NCI-H510A (cell line): ENCODE measurements at regions not wholly inside any gene's neighbourhood (a gene's known extent, or its start where the extent isn't known, plus 50 kb on each side); places are given as distances from the start of the nearest gene placed in this dataset.
A peak's percentile ranks its signal among the peaks of the same experiment; 100 is the strongest.

ENCODE experiments used
- DNase-seq: peaks from one replicate; lab custom pipeline; 2025; lab: John Stamatoyannopoulos, UW

- DNase-seq: no peak
Measured at GRCh38 chr2:128726236-128726635, 407.6 kb upstream of the HS6ST1 start.

- no peak for DNase-seq
Measured at GRCh38 chr2:128726911-128727310, 408.2 kb upstream of the HS6ST1 start.

DNA sequence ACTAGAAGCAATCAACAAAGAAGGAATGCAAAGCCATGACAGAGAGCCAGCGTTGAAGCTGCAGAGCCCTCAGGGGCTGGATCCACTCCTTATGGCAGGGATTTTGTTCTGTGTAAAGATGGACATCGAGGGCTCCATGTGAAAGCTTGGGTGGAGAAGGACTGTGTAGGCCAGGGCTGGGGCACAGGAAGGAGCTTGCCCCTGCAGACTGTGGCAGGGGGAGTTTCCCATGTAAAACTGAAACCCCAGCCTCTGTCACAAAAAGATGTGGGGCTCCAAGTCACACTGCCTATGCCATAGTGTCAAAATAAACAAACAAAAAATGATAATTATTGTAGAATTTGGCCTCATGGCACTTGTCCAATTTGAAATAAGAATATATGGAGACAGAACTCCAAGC lies 408.7 kb upstream of the HS6ST1 start:
- DNase-seq: no peak

GRCh38 chr2:128727914-128728313 lies 409.2 kb upstream of the HS6ST1 start:
- no peak for DNase-seq

DNA sequence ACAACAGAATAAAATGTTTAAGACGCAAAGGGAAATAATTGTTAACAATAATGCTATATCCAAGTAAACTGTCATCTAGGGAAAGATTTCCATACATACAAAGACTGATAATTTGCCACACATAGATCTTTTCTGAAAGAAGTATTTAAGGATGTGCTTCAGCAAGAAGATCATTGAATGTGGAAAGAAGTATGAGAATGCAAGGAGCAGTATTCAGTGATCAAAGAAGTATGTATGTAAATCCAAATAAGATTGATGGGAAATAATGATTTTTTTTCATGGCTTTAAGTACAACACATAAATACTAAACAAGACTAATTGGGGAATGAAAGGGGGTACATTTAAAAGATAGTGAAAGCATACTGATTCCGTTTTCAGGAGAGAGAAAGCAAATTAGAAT lies 410.4 kb upstream of the HS6ST1 start:
- no peak for DNase-seq

GRCh38 chr2:128731994-128732650 lies 413.5 kb upstream of the HS6ST1 start:
- no peak for DNase-seq

DNA sequence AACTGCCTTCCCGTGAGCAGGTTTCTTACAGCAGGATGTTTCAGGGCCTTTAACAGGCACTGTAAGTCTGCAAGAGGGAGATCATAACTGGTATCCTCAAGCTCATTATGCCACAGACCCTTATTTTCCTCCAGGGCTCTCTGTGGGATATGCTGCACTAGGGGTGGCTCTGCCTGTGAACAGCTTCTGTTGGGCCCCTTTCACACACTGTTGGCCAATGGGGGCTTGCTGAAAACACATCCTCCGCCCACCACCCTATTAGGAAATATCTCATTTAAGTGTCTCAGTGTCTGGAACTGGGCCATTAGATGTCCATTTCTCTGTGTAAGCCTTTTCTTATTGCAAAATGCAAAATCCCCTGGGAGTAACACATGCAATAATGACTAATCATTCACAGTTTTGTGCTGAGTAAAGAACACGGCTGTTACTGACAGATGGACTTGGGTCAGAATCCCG lies 414.3 kb upstream of the HS6ST1 start:
- DNase-seq: no peak

DNA sequence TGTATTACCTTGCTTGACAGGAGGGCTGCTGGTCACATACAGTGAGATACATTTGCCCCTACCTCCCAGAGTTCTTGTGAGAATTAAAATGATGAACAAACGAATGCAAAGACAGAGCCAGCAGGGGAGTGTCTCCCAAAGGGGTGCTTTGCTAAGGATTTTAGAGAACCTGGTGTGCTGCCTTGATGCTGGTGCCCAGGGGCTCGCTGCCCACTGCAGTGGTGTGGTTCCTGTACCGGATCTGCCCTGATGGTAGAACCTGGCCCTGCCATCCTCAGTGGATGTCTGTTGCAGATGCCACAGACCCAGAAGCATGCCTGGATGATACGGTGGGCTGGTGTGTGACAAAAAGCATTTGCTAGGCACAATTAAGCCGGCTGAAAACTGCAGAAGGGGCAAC lies 414.8 kb upstream of the HS6ST1 start:
- no peak for DNase-seq

GRCh38 chr2:128734521-128735295 lies 416.0 kb upstream of the HS6ST1 start:
- no peak for DNase-seq

GRCh38 chr2:128735296-128735960 lies 416.8 kb upstream of the HS6ST1 start:
- no peak for DNase-seq

- DNase-seq: no peak
Measured at GRCh38 chr2:128736046-128736688, 417.5 kb upstream of the HS6ST1 start.

GRCh38 chr2:128736689-128737545 lies 418.2 kb upstream of the HS6ST1 start:
- DNase-seq: peak; percentile 25

- DNase-seq: no peak
Measured at GRCh38 chr2:128737546-128737826, 418.8 kb upstream of the HS6ST1 start.

- no peak for DNase-seq
Measured at GRCh38 chr2:128738446-128739110, 419.9 kb upstream of the HS6ST1 start.

DNA sequence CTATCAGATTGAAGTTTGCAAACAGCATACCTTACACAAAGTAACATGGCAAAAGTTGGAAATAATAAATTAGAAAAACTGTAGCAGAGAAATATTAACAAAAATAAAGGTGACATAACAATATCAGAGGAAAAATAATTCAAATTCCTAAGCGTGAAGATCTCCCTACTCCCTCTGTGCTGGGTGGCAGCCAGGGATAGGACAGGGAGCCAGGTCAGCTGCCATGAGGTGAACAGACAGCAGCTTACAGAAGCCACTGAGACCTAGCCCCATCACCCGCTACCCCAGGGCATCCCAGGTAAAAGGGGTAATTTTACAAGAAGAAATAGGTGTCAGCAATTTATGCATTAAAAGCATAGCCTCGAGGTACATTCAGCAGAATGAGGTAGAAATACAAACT lies 423.8 kb upstream of the HS6ST1 start:
- DNase-seq: no peak

DNA sequence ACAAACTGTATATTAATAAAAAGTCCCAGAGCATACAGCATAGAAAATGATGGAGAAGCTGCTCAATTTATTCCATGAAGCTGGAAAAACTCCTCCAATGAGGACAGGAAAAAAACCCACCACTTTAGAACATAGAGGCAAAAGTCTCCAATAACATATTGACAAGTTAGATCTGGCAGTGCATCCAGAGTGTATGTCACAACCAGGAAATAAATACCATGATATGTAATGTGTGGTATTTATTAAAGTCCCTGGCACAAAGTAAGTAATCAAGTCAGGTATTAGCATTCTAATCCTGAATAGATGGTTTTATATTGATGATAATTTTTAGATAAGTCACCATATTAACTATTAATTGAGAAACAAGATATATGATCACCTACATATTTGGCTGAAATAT lies 427.3 kb upstream of the HS6ST1 start:
- no peak for DNase-seq

- no peak for DNase-seq
Measured at GRCh38 chr2:128746356-128746755, 427.7 kb upstream of the HS6ST1 start.

- no peak for DNase-seq
Measured at GRCh38 chr2:128748336-128748735, 429.7 kb upstream of the HS6ST1 start.

DNA sequence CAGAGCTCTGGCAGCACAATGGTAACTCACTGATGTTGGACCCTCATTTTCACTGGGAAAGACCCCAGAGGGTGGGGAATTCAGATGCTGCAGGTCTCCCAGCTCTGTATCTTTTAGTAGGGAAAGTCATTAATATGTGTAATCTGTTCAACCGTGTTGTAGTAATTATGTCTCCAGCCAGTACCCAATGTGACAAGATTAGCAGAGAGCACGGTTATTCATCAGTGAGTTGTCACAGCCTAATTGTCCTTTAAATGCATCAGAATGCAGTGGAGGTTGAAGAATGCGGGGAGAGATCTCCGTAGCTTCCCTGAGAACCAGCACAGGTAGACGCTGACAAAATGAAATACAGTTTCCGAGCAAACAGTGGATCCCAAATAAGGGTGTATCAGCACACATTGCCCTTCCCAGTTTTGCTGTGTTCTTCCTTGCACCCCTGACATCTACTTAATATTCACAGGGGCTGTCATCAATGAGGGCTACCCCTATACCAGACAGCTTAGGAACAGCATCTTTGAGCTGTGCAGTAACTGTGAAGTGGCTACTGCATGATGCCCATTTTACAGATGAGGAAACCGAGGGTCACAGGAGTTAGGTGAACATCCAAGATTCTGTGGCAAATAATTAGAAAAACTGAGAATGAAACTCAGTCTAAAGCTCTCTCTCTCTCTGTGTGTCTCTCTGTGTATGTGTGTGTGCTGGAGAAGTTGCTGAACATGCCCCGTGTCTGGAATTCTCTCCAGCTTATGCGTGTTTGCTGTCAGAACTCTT lies 430.4 kb upstream of the HS6ST1 start:
- no peak for DNase-seq

- DNase-seq: no peak
Measured at GRCh38 chr2:128750328-128751165, 431.9 kb upstream of the HS6ST1 start.
